ENCODE measurements at regions not wholly inside any gene's neighbourhood (a gene's known extent, or its start where the extent isn't known, plus 50 kb on each side); places are given as distances from the start of the nearest gene placed in this dataset.
"Not testable (repeated sequence)": the region's sequence is repeated elsewhere in the genome, so short reads cannot be mapped to it uniquely, and the experiment has no call there.

DNA sequence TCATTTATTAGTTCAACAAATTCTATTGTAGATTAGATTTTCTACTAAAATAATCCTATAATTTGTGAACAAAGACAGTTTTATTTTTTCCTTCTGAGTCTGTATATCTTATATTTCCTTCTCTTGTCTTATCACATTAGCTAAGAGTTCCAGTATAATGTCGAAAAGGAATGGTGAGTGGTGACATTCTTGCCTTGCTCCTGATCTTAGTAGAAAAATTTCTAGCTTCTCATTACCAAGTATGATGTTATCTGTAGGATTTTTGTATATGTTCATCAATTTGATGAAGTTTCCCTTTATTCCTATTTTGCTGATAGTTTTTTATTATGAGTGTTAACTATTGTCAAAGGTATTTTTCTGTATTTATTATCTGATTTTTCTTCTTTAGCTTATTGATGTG lies 756.6 kb upstream of the BCHE start:
- no peak for DNase-seq (ENCODE audit: low spot score)
- ChIA-PET CTCF (interaction anchor here (0.7 kb wide), 1 partner anchor 428 kb away, joined by 3 read pairs; no protein-coding TSS in a partner anchor), POLR2A (ENCODE audit: low non-redundant PET) (no interaction called here)
- H3K27ac ChIP-seq, result no peak overlapping the region
- TF ChIP-seq CTCF (conservative IDR thresholded peaks at IDR 0.05; ENCODE audit: low read depth), result no peak

GRCh38 chr3:166582236-166582635 lies 745.0 kb upstream of the BCHE start:
- CTCF ChIA-PET, result no interaction called here
- no peak for TF ChIP-seq CTCF (conservative IDR thresholded peaks at IDR 0.05; ENCODE audit: low read depth)
- POLR2A ChIA-PET (ENCODE audit: low non-redundant PET), result no interaction called here
- H3K27ac ChIP-seq, result no peak overlapping the region
- DNase-seq (ENCODE audit: low spot score), result no peak

DNA sequence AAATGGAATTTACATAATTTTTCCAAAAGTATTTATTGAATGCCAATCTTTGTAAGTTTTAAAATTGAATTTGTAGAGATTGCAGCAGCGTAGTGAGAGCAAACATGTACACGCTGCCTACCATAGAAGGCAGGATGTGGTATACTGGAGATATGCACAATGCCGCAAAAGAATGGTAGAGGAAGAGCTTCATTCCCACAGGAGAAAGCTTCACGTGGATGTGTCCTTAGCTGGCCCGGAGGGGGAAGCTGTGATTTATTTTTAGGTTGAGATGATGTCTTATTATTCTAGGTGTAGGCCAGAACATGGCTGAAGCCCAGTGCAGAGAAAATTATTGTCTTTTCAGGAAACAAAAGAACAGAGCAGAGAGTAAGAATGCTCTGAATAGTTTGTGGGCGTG lies 743.3 kb upstream of the BCHE start:
- H3K27ac ChIP-seq, result no peak overlapping the region
- DNase-seq (ENCODE audit: low spot score), result no peak
- POLR2A ChIA-PET (ENCODE audit: low non-redundant PET), result no interaction called here
- CTCF ChIA-PET, result no interaction called here
- no peak for TF ChIP-seq CTCF (conservative IDR thresholded peaks at IDR 0.05; ENCODE audit: low read depth)

DNA sequence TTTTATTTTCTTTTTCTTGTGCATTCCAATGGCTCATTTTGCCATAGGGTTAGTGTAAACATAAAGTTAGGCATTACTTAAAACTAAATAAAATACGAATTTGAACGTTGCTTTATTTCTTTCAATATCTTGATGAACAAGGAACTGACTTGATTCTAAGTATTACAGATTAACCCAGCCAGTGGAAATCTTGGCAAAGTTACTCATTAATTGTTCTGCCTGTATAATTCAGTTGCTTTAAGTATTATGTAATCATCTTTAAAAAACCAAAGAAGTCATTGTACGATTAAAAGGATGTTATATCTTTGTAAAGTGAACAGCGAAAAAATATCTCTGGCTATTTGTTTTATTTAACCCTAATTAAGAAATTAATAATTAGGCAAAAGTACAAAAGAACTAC lies 737.9 kb upstream of the BCHE start:
- ChIA-PET POLR2A (ENCODE audit: low non-redundant PET) (no interaction called here), CTCF (no interaction called here)
- no peak overlapping the region for H3K27ac ChIP-seq
- TF ChIP-seq CTCF (conservative IDR thresholded peaks at IDR 0.05; ENCODE audit: low read depth), result no peak
- no peak for DNase-seq (ENCODE audit: low spot score)

DNA sequence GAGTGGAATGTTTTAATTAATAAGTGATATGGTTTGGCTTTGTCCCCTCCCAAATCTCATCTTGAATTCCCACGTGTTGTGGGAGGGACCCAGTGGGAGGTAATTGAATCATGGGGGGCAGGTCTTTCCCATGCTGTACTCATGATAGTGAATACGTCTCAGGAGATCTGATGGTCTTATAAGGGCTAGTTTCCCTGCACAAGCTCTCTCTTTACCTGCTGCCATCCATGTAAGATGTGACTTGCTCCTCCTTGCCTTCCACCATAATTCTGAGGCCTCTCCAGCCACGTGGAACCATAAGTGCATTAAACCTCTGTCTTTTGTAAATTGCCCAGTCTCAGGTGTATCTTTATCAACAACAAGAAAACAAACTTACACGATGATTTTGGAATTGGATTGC lies 734.5 kb upstream of the BCHE start:
- DNase-seq (ENCODE audit: low spot score); POLR2A ChIA-PET (ENCODE audit: low non-redundant PET); H3K27ac ChIP-seq; CTCF ChIA-PET: not testable (repeated sequence)

GRCh38 chr3:166570102-166570501 lies 732.9 kb upstream of the BCHE start:
- H3K27ac ChIP-seq, result no peak overlapping the region
- CTCF ChIA-PET, result no interaction called here
- no peak for DNase-seq (ENCODE audit: low spot score)
- POLR2A ChIA-PET (ENCODE audit: low non-redundant PET), result no interaction called here
- TF ChIP-seq CTCF (conservative IDR thresholded peaks at IDR 0.05; ENCODE audit: low read depth), result no peak

- CTCF ChIA-PET, result interaction anchor here (0.7 kb wide), 1 partner anchor 106 kb away, joined by 3 read pairs; no protein-coding TSS in a partner anchor
- no peak overlapping the region for H3K27ac ChIP-seq
- POLR2A ChIA-PET (ENCODE audit: low non-redundant PET), result no interaction called here
- DNase-seq (ENCODE audit: low spot score), result no peak
- no peak for TF ChIP-seq CTCF (conservative IDR thresholded peaks at IDR 0.05; ENCODE audit: low read depth)
Measured at GRCh38 chr3:166569589-166569988, 732.4 kb upstream of the BCHE start.

Data from RWPE1 (cell line).